ENCODE measurements at regions not wholly inside any gene's neighbourhood (a gene's known extent, or its start where the extent isn't known, plus 50 kb on each side); places are given as distances from the start of the nearest gene placed in this dataset.

- intact Hi-C loops (cut with DNase I; ENCODE audit: low total_unique reads) (no loop called here), in situ Hi-C loops (cut with MboI; ENCODE audit: low sequenced_read_pairs in 4 of 4) (no loop called here)
- Histone ChIP-seq H3K36me3 (no peaks in the 10 kb centered on the region), H3K27me3 (no peaks in the 10 kb centered on the region), H3K27ac (no peak overlapping the region), H3K4me1 (no peaks in the 10 kb centered on the region), H3K4me3 (no peak overlapping the region), H3K9me3 (no peaks in the 10 kb centered on the region)
- ATAC-seq = no peak
- DNase-seq = no peak
- no peak for TF ChIP-seq POLR2A (IDR thresholded peaks at IDR 0.05)
- TF ChIP-seq, protein P1, sequence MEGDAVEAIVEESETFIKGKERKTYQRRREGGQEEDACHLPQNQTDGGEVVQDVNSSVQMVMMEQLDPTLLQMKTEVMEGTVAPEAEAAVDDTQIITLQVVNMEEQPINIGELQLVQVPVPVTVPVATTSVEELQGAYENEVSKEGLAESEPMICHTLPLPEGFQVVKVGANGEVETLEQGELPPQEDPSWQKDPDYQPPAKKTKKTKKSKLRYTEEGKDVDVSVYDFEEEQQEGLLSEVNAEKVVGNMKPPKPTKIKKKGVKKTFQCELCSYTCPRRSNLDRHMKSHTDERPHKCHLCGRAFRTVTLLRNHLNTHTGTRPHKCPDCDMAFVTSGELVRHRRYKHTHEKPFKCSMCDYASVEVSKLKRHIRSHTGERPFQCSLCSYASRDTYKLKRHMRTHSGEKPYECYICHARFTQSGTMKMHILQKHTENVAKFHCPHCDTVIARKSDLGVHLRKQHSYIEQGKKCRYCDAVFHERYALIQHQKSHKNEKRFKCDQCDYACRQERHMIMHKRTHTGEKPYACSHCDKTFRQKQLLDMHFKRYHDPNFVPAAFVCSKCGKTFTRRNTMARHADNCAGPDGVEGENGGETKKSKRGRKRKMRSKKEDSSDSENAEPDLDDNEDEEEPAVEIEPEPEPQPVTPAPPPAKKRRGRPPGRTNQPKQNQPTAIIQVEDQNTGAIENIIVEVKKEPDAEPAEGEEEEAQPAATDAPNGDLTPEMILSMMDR (IDR thresholded peaks at IDR 0.05 in 4 of 5, conservative IDR thresholded peaks at IDR 0.05 in 1 of 5) = no peak
These were observed 1045.0 kb downstream of the NTRK3 start for GRCh38 chr15:87211547-87211946.

DNA sequence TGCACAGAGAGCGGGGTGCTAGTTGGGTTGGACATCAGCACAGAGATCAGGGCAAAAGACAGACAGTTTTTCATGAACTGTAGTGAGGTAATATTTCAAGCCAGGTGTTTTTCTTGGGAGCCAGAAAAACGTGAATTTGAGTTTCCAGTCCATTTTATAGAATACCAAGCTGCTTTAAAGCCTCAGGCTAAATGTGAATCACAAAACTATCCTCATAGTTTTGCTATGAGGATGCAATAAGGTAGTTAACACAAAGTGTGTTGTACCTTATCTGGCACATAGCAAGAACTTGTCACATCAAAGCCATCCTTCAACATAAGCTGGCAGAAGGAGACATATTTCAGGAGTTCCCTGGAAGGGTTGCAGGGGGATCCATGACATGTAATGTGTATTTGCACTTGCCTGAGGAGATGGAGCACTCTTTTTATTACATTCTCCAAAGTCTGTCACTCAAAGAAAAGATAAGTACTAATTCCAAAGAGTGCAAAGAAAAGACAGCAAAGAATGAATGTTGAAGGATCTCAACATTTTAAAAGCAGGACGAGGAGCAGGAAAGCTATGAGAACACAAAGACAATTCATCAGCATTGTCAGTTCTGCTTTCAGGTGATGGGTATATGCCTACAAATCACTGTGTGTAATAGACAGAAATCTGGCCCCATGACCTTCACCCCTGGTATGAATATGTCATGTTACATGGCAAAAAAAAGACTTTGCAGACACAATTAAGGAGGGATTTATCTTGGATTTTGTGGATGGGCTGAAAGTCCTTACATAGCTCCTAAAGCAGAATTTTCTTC is 1046.4 kb downstream of the NTRK3 start:
- intact Hi-C loops (cut with DNase I; ENCODE audit: low total_unique reads) = no loop called here

GRCh38 chr15:87207990-87208580 is 1048.5 kb downstream of the NTRK3 start:
- ATAC-seq (no peak), DNase-seq (no peak)
- H3K9me3 ChIP-seq = no peaks in the 10 kb centered on the region
- H3K27ac ChIP-seq = no peak overlapping the region
- no peaks in the 10 kb centered on the region for H3K36me3 ChIP-seq
- H3K4me1 ChIP-seq = no peaks in the 10 kb centered on the region
- no peak overlapping the region for H3K4me3 ChIP-seq
- TF ChIP-seq, protein P1 (IDR thresholded peaks at IDR 0.05 in 4 of 5, conservative IDR thresholded peaks at IDR 0.05 in 1 of 5) = no peak
- TF ChIP-seq POLR2A (IDR thresholded peaks at IDR 0.05) = no peak
- in situ Hi-C loops (cut with MboI; ENCODE audit: low sequenced_read_pairs in 4 of 4) = no loop called here
- no peaks in the 10 kb centered on the region for H3K27me3 ChIP-seq
- intact Hi-C loops (cut with DNase I; ENCODE audit: low total_unique reads) = no loop called here

More for the DNA sequence above, 1046.4 kb downstream of the NTRK3 start:
- Histone ChIP-seq H3K9me3 (no peaks in the 10 kb centered on the region), H3K36me3 (no peaks in the 10 kb centered on the region), H3K4me1 (no peaks in the 10 kb centered on the region), H3K27me3 (no peaks in the 10 kb centered on the region), H3K4me3 (no peak overlapping the region), H3K27ac (no peak overlapping the region)
- in situ Hi-C loops (cut with MboI; ENCODE audit: low sequenced_read_pairs in 4 of 4) = no loop called here
- ATAC-seq (no peak), DNase-seq (no peak)
- TF ChIP-seq POLR2A (IDR thresholded peaks at IDR 0.05) = no peak
- TF ChIP-seq, protein P1 (IDR thresholded peaks at IDR 0.05 in 4 of 5, conservative IDR thresholded peaks at IDR 0.05 in 1 of 5) = no peak

GRCh38 chr15:87207251-87207650 is 1049.3 kb downstream of the NTRK3 start:
- no peak overlapping the region for H3K4me3 ChIP-seq
- no peak for TF ChIP-seq POLR2A (IDR thresholded peaks at IDR 0.05)
- TF ChIP-seq, protein P1 (IDR thresholded peaks at IDR 0.05 in 4 of 5, conservative IDR thresholded peaks at IDR 0.05 in 1 of 5) = no peak
- intact Hi-C loops (cut with DNase I; ENCODE audit: low total_unique reads) = no loop called here
- ATAC-seq (no peak), DNase-seq (no peak)
- H3K4me1 ChIP-seq = no peaks in the 10 kb centered on the region
- no peaks in the 10 kb centered on the region for H3K36me3 ChIP-seq
- no peaks in the 10 kb centered on the region for H3K9me3 ChIP-seq
- no peaks in the 10 kb centered on the region for H3K27me3 ChIP-seq
- H3K27ac ChIP-seq = no peak overlapping the region
- in situ Hi-C loops (cut with MboI; ENCODE audit: low sequenced_read_pairs in 4 of 4) = no loop called here
